Stomach (tissue), 4 donors: ENCODE measurements at regions not wholly inside any gene's neighbourhood (a gene's known extent, or its start where the extent isn't known, plus 50 kb on each side); places are given as distances from the start of the nearest gene placed in this dataset.

ENCODE experiments used
- EP300 ChIP-seq: sonication (generic); formaldehyde crosslinking; IDR thresholded peaks from one replicate; pipeline ENCODE4 v1.6.1; 2017; ENCODE audit warnings: antibody characterized with exemption
- POLR2A ChIP-seq, 4 donors: fragments of 450-650 bp; IDR thresholded peaks; one replicate each; pipeline ENCODE4 v1.6.1; 2016; ENCODE audit warnings: antibody characterized with exemption in 4 of 4, control low read depth in 2 of 4, mild to moderate bottlenecking in 1 of 4, moderate library complexity in 1 of 4
- POLR2AphosphoS5 ChIP-seq, 3 donors: sonication (generic); formaldehyde crosslinking; IDR thresholded peaks; one replicate each; pipeline ENCODE4 v1.6.1; 2016; ENCODE audit warnings: antibody characterized with exemption in 3 of 3
- TF ChIP-seq, protein P1 (sequence below), 7 experiments: fragments of 450-650 bp in 4 of 7; fragments of 200-600 bp in 3 of 7; sonication (generic) in 3 of 7; IDR thresholded peaks; one replicate each; pipeline ENCODE4 v1.5.1; 2016 to 2019; ENCODE audit warnings: antibody characterized with exemption in 7 of 7, control low read depth in 2 of 7, mild to moderate bottlenecking in 1 of 7

- TF ChIP-seq, protein P1, sequence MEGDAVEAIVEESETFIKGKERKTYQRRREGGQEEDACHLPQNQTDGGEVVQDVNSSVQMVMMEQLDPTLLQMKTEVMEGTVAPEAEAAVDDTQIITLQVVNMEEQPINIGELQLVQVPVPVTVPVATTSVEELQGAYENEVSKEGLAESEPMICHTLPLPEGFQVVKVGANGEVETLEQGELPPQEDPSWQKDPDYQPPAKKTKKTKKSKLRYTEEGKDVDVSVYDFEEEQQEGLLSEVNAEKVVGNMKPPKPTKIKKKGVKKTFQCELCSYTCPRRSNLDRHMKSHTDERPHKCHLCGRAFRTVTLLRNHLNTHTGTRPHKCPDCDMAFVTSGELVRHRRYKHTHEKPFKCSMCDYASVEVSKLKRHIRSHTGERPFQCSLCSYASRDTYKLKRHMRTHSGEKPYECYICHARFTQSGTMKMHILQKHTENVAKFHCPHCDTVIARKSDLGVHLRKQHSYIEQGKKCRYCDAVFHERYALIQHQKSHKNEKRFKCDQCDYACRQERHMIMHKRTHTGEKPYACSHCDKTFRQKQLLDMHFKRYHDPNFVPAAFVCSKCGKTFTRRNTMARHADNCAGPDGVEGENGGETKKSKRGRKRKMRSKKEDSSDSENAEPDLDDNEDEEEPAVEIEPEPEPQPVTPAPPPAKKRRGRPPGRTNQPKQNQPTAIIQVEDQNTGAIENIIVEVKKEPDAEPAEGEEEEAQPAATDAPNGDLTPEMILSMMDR (IDR thresholded peaks at IDR 0.05), result no peak
- no peak for TF ChIP-seq POLR2AphosphoS5 (IDR thresholded peaks at IDR 0.05)
- TF ChIP-seq POLR2A (IDR thresholded peaks at IDR 0.05), result no peak
- no peak for TF ChIP-seq EP300
Observed at GRCh38 chr1:208527156-208527555, 283.0 kb upstream of the PLXNA2 start.
